ENCODE measurements at regions not wholly inside any gene's neighbourhood (a gene's known extent, or its start where the extent isn't known, plus 50 kb on each side); places are given as distances from the start of the nearest gene placed in this dataset.
"Not testable (repeated sequence)": the region's sequence is repeated elsewhere in the genome, so short reads cannot be mapped to it uniquely, and the experiment has no call there.

DNA sequence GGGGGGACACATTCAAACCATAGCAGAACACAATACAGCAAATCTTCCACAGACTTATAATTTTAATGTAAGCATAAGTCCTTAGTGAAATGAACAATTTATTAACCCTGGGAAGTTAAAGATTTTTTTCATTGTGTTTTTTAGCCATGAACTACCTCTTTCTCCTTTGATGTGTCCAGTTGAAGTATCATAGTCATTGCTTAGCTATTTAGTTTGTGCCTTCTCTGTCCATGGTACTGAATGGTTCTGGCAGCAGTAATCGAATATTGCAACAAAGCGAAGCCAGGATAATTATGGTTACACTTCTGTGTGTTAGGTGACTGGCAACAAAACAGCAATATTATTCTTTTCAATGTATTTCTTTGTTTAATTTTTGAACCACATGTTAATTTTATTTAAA is 403.0 kb upstream of the ONECUT1 start:
- H3K4me3 ChIP-seq (ENCODE audit: low read depth, low read length): no peak overlapping the region
- H3K27ac ChIP-seq (ENCODE audit: low read depth, low read length): no peak overlapping the region
- H3K27me3 ChIP-seq (ENCODE audit: control insufficient read depth, insufficient read depth, low read length): no peaks in the 10 kb centered on the region
- POLR2A ChIA-PET: no interaction called here
- TF ChIP-seq, protein P1, sequence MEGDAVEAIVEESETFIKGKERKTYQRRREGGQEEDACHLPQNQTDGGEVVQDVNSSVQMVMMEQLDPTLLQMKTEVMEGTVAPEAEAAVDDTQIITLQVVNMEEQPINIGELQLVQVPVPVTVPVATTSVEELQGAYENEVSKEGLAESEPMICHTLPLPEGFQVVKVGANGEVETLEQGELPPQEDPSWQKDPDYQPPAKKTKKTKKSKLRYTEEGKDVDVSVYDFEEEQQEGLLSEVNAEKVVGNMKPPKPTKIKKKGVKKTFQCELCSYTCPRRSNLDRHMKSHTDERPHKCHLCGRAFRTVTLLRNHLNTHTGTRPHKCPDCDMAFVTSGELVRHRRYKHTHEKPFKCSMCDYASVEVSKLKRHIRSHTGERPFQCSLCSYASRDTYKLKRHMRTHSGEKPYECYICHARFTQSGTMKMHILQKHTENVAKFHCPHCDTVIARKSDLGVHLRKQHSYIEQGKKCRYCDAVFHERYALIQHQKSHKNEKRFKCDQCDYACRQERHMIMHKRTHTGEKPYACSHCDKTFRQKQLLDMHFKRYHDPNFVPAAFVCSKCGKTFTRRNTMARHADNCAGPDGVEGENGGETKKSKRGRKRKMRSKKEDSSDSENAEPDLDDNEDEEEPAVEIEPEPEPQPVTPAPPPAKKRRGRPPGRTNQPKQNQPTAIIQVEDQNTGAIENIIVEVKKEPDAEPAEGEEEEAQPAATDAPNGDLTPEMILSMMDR (IDR thresholded peaks at IDR 0.05; ENCODE audit: low read depth, low read length): no peak
- CTCF ChIA-PET: interaction anchor here (0.6 kb wide), 1 partner anchor 1976 kb away, joined by 3 read pairs; no protein-coding TSS in a partner anchor
- H3K9me3 ChIP-seq (ENCODE audit: control insufficient read depth, insufficient read depth, low read length): peaks cover 10% of the 10 kb centered on the region
- DNase-seq (ENCODE audit: low read depth, low spot score): no peak

DNA sequence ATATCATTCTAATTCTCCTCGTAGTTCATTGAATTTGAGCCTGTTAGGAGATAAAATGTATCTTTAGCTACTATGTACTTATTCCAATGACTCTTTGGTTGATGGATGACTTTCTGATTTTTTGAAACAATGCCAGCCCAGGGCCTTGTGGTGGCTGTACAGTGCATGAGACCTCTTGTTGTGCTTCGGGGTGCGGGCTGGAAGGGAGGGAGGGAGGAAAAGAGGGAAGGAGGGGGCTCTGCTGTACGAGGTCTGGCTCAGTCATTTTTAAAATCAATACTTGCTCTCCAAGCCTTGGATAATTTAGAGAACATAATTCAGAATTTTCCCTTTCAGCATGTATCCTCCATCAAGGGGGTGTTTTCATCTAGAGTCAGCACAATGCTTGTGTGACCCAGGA is 399.7 kb upstream of the ONECUT1 start:
- H3K27me3 ChIP-seq (ENCODE audit: control insufficient read depth, insufficient read depth, low read length): no peaks in the 10 kb centered on the region
- TF ChIP-seq, protein P1 (IDR thresholded peaks at IDR 0.05; ENCODE audit: low read depth, low read length): no peak
- CTCF ChIA-PET: no interaction called here
- DNase-seq (ENCODE audit: low read depth, low spot score): no peak
- POLR2A ChIA-PET: no interaction called here
- peaks cover 6% of the 10 kb centered on the region; the same call in 1 of the 2 replicates for H3K9me3 ChIP-seq (ENCODE audit: control insufficient read depth, insufficient read depth, low read length)
- H3K27ac ChIP-seq (ENCODE audit: low read depth, low read length): no peak overlapping the region
- no peak overlapping the region for H3K4me3 ChIP-seq (ENCODE audit: low read depth, low read length)

DNA sequence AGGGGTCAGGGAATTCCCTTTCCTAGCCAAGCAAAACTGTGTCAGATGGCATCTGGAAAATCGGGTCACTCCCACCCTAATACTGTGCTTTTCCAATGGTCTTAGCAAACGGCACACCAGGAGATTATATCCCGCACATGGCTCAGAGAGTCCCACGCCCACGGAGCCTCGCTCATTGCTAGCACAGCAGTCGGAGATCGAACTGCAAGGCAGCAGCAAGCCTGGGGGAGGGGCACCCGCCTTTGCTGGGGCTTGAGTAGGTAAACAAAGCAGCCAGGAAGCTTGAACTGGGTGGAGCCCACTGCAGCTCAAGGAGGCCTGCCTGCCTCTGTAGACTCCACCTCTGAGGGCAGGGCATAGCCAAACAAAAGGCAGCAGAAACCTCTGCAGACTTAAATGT is 393.3 kb upstream of the ONECUT1 start:
- H3K9me3 ChIP-seq (ENCODE audit: control insufficient read depth, insufficient read depth, low read length): peaks cover 11% of the 10 kb centered on the region
- H3K27me3 ChIP-seq (ENCODE audit: control insufficient read depth, insufficient read depth, low read length); DNase-seq (ENCODE audit: low read depth, low spot score); CTCF ChIA-PET; H3K27ac ChIP-seq (ENCODE audit: low read depth, low read length); POLR2A ChIA-PET; H3K4me3 ChIP-seq (ENCODE audit: low read depth, low read length): not testable (repeated sequence)

DNA sequence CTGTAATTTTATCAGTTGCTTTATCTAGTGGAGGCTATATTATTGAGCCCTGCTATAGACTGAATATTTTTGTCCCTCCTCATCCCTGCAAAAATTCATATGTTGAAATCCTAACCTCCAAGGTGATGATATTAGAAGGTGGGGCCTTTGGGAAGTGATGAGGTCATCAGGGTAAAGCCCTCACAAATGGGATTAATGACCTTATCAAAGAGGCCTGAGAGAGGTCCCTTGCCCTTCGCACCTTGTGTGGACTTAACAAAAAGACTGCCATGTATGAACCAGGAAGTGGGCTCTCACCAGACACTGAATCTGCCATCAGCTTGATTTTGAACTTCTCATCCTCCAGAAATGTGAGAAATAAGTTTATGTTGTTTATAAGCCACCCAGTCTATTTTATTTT is 381.4 kb upstream of the ONECUT1 start:
- no peak for DNase-seq (ENCODE audit: low read depth, low spot score)
- ChIA-PET POLR2A (no interaction called here), CTCF (no interaction called here)
- TF ChIP-seq, protein P1 (IDR thresholded peaks at IDR 0.05; ENCODE audit: low read depth, low read length): no peak
- no peak overlapping the region for H3K4me3 ChIP-seq (ENCODE audit: low read depth, low read length)
- no peaks in the 10 kb centered on the region for H3K27me3 ChIP-seq (ENCODE audit: control insufficient read depth, insufficient read depth, low read length)
- peaks cover 3% of the 10 kb centered on the region; the same call in 1 of the 2 replicates for H3K9me3 ChIP-seq (ENCODE audit: control insufficient read depth, insufficient read depth, low read length)
- H3K27ac ChIP-seq (ENCODE audit: low read depth, low read length): no peak overlapping the region

DNA sequence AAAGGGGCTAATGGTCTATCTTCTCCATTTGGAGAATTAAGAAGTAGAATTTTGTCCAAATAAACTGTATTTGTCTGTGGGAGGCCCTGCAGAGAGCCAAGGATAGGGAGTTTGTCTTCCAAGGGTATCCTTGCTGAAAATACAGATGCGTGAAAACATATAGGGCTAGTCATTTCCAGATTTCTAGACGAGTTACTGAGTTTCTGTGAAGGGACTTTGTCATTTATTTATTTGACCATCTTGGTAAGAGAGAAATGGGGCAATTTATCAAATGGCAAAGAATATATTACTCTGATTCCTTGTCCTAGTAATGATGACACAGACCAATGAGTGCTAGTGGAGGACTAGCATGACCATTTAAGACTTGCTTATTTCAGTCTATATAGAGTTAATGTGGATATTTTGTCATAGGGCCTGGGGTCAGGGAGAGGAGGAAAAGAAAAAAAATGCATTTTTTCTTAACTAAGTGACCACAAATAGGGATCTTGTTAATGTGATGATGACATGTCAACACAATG is 376.6 kb upstream of the ONECUT1 start:
- Histone ChIP-seq H3K27me3 (ENCODE audit: control insufficient read depth, insufficient read depth, low read length) (no peaks in the 10 kb centered on the region), H3K27ac (ENCODE audit: low read depth, low read length) (no peak overlapping the region), H3K9me3 (ENCODE audit: control insufficient read depth, insufficient read depth, low read length) (peaks cover 11% of the 10 kb centered on the region; the same call in 1 of the 2 replicates), H3K4me3 (ENCODE audit: low read depth, low read length) (no peak overlapping the region)
- DNase-seq (ENCODE audit: low read depth, low spot score): no peak
- TF ChIP-seq, protein P1 (IDR thresholded peaks at IDR 0.05; ENCODE audit: low read depth, low read length): no peak
- ChIA-PET POLR2A (no interaction called here), CTCF (no interaction called here)
